Vagina (tissue), 2 donors: ENCODE measurements at regions not wholly inside any gene's neighbourhood (a gene's known extent, or its start where the extent isn't known, plus 50 kb on each side); places are given as distances from the start of the nearest gene placed in this dataset.

Experiments used
- CTCF ChIP-seq, 3 experiments: fragments of 450-650 bp in 2 of 3; fragments of 200-600 bp in 1 of 3; sonication (generic) in 1 of 3; IDR thresholded peaks; one replicate each; pipeline ENCODE4 v1.5.1; 2017 to 2019; ENCODE audit warnings: antibody characterized with exemption in 3 of 3, mild to moderate bottlenecking in 2 of 3, moderate library complexity in 2 of 3
- POLR2AphosphoS5 ChIP-seq, 2 donors: sonication (generic); formaldehyde crosslinking; IDR thresholded peaks; one replicate each; pipeline ENCODE4 v1.9.0; 2017; ENCODE audit warnings: antibody characterized with exemption in 2 of 2, mild to moderate bottlenecking in 2 of 2, low read depth in 1 of 2; ENCODE audit not compliant: insufficient read depth in 1 of 2

- TF ChIP-seq POLR2AphosphoS5 (IDR thresholded peaks at IDR 0.05; ENCODE audit: insufficient read depth in 1 of 2, low read depth in 1 of 2): no peak
- no peak for TF ChIP-seq CTCF (IDR thresholded peaks at IDR 0.05)
These were observed 66.5 kb upstream of the NRBF2 start for GRCh38 chr10:63066606-63067005.
